G401 (cell line): ENCODE measurements at regions not wholly inside any gene's neighbourhood (a gene's known extent, or its start where the extent isn't known, plus 50 kb on each side); places are given as distances from the start of the nearest gene placed in this dataset.
"Not testable (repeated sequence)": the region's sequence is repeated elsewhere in the genome, so short reads cannot be mapped to it uniquely, and the experiment has no call there.

Experiments used
- DNase-seq: peaks from one replicate; pipeline ENCODE4 v3.0.0-alpha.2; 2015; ENCODE audit warnings: low spot score
- in situ Hi-C: cut with HindIII; loops from 2 replicates; pipeline ENCODE4 v1.10.0; 2016; ENCODE audit warnings: low sequenced_read_pairs, mixed read lengths

- in situ Hi-C loops, result no loop called here
- no peak for DNase-seq
These were observed 760.4 kb downstream of the ZPLD1 start for GRCh38 chr3:103195216-103195615.

- in situ Hi-C loops, result loop anchor here (5.0 kb wide), 1 partner anchor 39 kb away; no protein-coding TSS in a partner anchor
- DNase-seq, result no peak
These were observed 768.6 kb downstream of the ZPLD1 start for GRCh38 chr3:103203441-103203840.

- in situ Hi-C loops, result no loop called here
These were observed 775.8 kb downstream of the ZPLD1 start for GRCh38 chr3:103210583-103210982.

GRCh38 chr3:103218146-103218545 is 783.3 kb downstream of the ZPLD1 start:
- DNase-seq, result no peak
- in situ Hi-C loops, result no loop called here

More at GRCh38 chr3:103210583-103210982, 775.8 kb downstream of the ZPLD1 start:
- no peak for DNase-seq

GRCh38 chr3:103218793-103219192 is 784.0 kb downstream of the ZPLD1 start:
- DNase-seq, result no peak
- in situ Hi-C loops, result no loop called here

GRCh38 chr3:103227651-103228050 is 792.8 kb downstream of the ZPLD1 start:
- in situ Hi-C loops, result no loop called here
- no peak for DNase-seq

- no peak for DNase-seq
- in situ Hi-C loops, result no loop called here
These were observed 812.6 kb downstream of the ZPLD1 start for GRCh38 chr3:103247459-103247858.

- in situ Hi-C loops, DNase-seq: not testable (repeated sequence)
These were observed 820.0 kb downstream of the ZPLD1 start for GRCh38 chr3:103254827-103255226.

- in situ Hi-C loops, result no loop called here
- no peak for DNase-seq
These were observed 834.5 kb downstream of the ZPLD1 start for GRCh38 chr3:103269287-103269686.

GRCh38 chr3:103271575-103271974 is 836.8 kb downstream of the ZPLD1 start:
- DNase-seq, result no peak
- in situ Hi-C loops, result no loop called here

GRCh38 chr3:103295974-103296570 is 861.3 kb downstream of the ZPLD1 start:
- peak; percentile 1 for DNase-seq
- in situ Hi-C loops, result no loop called here

- DNase-seq, in situ Hi-C loops: not testable (repeated sequence)
These were observed 862.7 kb downstream of the ZPLD1 start for GRCh38 chr3:103297502-103297901.

- in situ Hi-C loops, result no loop called here
- no peak for DNase-seq
These were observed 871.3 kb downstream of the ZPLD1 start for GRCh38 chr3:103306104-103306503.

GRCh38 chr3:103308921-103309320 is 874.1 kb downstream of the ZPLD1 start:
- no peak for DNase-seq
- in situ Hi-C loops, result no loop called here

- no peak for DNase-seq
These were observed 885.1 kb downstream of the ZPLD1 start for GRCh38 chr3:103319912-103320311.

GRCh38 chr3:103337179-103337845 is 902.5 kb downstream of the ZPLD1 start:
- DNase-seq, result no peak
- in situ Hi-C loops, result no loop called here

More at GRCh38 chr3:103319912-103320311, 885.1 kb downstream of the ZPLD1 start:
- in situ Hi-C loops, result no loop called here

- DNase-seq, result no peak
- in situ Hi-C loops, result no loop called here
These were observed 906.3 kb downstream of the ZPLD1 start for GRCh38 chr3:103341078-103341606.

GRCh38 chr3:103342205-103342731 is 907.5 kb downstream of the ZPLD1 start:
- DNase-seq, result no peak
- in situ Hi-C loops, result no loop called here

- in situ Hi-C loops, result no loop called here
- DNase-seq, result no peak
These were observed 914.9 kb downstream of the ZPLD1 start for GRCh38 chr3:103349760-103350159.

- in situ Hi-C loops, result no loop called here
- no peak for DNase-seq
These were observed 930.7 kb downstream of the ZPLD1 start for GRCh38 chr3:103365467-103365866.
